Esophagus muscularis mucosa (tissue), 3 donors: ENCODE measurements at regions not wholly inside any gene's neighbourhood (a gene's known extent, or its start where the extent isn't known, plus 50 kb on each side); places are given as distances from the start of the nearest gene placed in this dataset.

Experiments used
- POLR2A ChIP-seq: fragments of 450-650 bp; IDR thresholded peaks from one replicate; pipeline ENCODE4 v1.6.1; 2017; ENCODE audit warnings: antibody characterized with exemption, moderate library complexity, mild to moderate bottlenecking, low read depth
- POLR2AphosphoS5 ChIP-seq, 2 donors: sonication (generic); formaldehyde crosslinking; IDR thresholded peaks; one replicate each; pipeline ENCODE4 v1.6.1; 2017; ENCODE audit warnings: antibody characterized with exemption in 2 of 2
- TF ChIP-seq, protein P1 (sequence below), 3 experiments: fragments of 200-600 bp in 2 of 3; fragments of 450-650 bp in 1 of 3; sonication (generic) in 2 of 3; IDR thresholded peaks; one replicate each; pipeline ENCODE4 v1.5.1; 2017 to 2019; ENCODE audit warnings: antibody characterized with exemption in 3 of 3, mild to moderate bottlenecking in 2 of 3, moderate library complexity in 1 of 3

DNA sequence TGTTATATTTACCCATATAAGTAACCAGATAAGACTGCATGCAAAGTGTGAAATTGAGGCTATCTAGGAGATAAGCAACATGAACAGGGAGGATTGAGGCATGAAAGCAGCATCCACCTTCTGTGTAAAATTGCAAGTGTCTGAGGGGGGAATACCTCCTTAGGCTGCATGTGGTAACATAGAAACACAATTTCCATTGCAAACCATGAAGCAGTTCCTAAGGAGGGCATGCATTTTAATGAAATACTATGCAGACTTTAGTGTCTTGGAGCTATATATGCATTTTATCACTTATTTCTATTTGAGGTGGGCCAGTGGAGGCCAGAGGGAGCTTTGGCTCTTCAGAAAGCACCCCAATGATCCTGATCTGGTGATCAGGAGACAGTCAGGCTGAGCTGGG, 160.2 kb downstream of the C11orf91 start:
- TF ChIP-seq, protein P1, sequence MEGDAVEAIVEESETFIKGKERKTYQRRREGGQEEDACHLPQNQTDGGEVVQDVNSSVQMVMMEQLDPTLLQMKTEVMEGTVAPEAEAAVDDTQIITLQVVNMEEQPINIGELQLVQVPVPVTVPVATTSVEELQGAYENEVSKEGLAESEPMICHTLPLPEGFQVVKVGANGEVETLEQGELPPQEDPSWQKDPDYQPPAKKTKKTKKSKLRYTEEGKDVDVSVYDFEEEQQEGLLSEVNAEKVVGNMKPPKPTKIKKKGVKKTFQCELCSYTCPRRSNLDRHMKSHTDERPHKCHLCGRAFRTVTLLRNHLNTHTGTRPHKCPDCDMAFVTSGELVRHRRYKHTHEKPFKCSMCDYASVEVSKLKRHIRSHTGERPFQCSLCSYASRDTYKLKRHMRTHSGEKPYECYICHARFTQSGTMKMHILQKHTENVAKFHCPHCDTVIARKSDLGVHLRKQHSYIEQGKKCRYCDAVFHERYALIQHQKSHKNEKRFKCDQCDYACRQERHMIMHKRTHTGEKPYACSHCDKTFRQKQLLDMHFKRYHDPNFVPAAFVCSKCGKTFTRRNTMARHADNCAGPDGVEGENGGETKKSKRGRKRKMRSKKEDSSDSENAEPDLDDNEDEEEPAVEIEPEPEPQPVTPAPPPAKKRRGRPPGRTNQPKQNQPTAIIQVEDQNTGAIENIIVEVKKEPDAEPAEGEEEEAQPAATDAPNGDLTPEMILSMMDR (IDR thresholded peaks at IDR 0.05), result no peak
- TF ChIP-seq POLR2A (no peak), POLR2AphosphoS5 (IDR thresholded peaks at IDR 0.05) (no peak)
